Hepatocyte (in vitro differentiated cells): ENCODE measurements at regions not wholly inside any gene's neighbourhood (a gene's known extent, or its start where the extent isn't known, plus 50 kb on each side); places are given as distances from the start of the nearest gene placed in this dataset.

ENCODE experiments used
- DNase-seq: peaks from one replicate; pipeline ENCODE4 v3.0.0-alpha.2; 2016; ENCODE audit warnings: low spot score
- H2AFZ ChIP-seq: fragments of 200-600 bp; sonication (generic); 2 replicates; pipeline ENCODE4 v1.6.0; 2016; ENCODE audit warnings: antibody characterized with exemption, mild to moderate bottlenecking
- H3K27ac ChIP-seq: fragments of 200-600 bp; sonication (generic); 2 replicates; pipeline ENCODE4 v1.5.1; 2016; ENCODE audit warnings: mild to moderate bottlenecking
- H3K27me3 ChIP-seq: fragments of 200-600 bp; sonication (generic); 2 replicates; pipeline ENCODE4 v1.6.1; 2016
- H3K36me3 ChIP-seq: fragments of 200-600 bp; sonication (generic); replicated peaks from 2 replicates; pipeline ENCODE4 v1.5.1; 2016; ENCODE audit warnings: low read depth; ENCODE audit not compliant: insufficient read depth
- H3K4me1 ChIP-seq: fragments of 200-600 bp; sonication (generic); 2 replicates; pipeline ENCODE4 v1.5.1; 2016; ENCODE audit warnings: mild to moderate bottlenecking, moderate library complexity; ENCODE audit not compliant: insufficient read depth
- H3K4me2 ChIP-seq: fragments of 200-600 bp; sonication (generic); 2 replicates; pipeline ENCODE4 v1.6.0; 2016
- H3K4me3 ChIP-seq: fragments of 200-600 bp; sonication (generic); 2 replicates; pipeline ENCODE4 v1.5.1; 2016; ENCODE audit warnings: mild to moderate bottlenecking
- H3K79me2 ChIP-seq: fragments of 200-600 bp; sonication (generic); 2 replicates; pipeline ENCODE4 v1.6.0; 2017; ENCODE audit warnings: mild to moderate bottlenecking
- H3K9me2 ChIP-seq: fragments of 200-600 bp; sonication (generic); replicated peaks from 2 replicates; pipeline ENCODE4 v1.6.0; 2017; ENCODE audit warnings: mild to moderate bottlenecking; ENCODE audit not compliant: insufficient read depth
- H3K9me3 ChIP-seq: fragments of 200-600 bp; sonication (generic); 2 replicates; pipeline ENCODE4 v1.5.1; 2016; ENCODE audit warnings: low read depth, mild to moderate bottlenecking
- H4K20me1 ChIP-seq: fragments of 200-600 bp; sonication (generic); 2 replicates; pipeline ENCODE4 v1.6.0; 2016; ENCODE audit warnings: mild to moderate bottlenecking; ENCODE audit not compliant: insufficient read depth, poor library complexity, severe bottlenecking
- EZH2 ChIP-seq: fragments of 200-600 bp; sonication (generic); IDR thresholded peaks from 2 replicates; pipeline ENCODE4 v1.6.1; 2016; ENCODE audit warnings: antibody characterized with exemption, mild to moderate bottlenecking, borderline replicate concordance
- EZH2phosphoT487 ChIP-seq: fragments of 200-600 bp; sonication (generic); IDR thresholded peaks from one replicate; pipeline ENCODE4 v1.6.1; 2018; ENCODE audit warnings: antibody characterized with exemption, mild to moderate bottlenecking, low read depth, moderate library complexity; ENCODE audit not compliant: unreplicated experiment, severe bottlenecking
- WGBS: methylation state at CpG from one replicate; pipeline ENCODE4 v1.1.6; 2016; ENCODE audit warnings: low lambda C conversion rate; ENCODE audit errors: missing lambda C conversion rate; 5-methylcytosine and 5-hydroxymethylcytosine counted together
- TF ChIP-seq, protein P1 (sequence below): fragments of 200-600 bp; sonication (generic); IDR thresholded peaks from 2 replicates; pipeline ENCODE4 v1.5.1; 2016; ENCODE audit warnings: antibody characterized with exemption, mild to moderate bottlenecking; ENCODE audit not compliant: poor library complexity

DNA sequence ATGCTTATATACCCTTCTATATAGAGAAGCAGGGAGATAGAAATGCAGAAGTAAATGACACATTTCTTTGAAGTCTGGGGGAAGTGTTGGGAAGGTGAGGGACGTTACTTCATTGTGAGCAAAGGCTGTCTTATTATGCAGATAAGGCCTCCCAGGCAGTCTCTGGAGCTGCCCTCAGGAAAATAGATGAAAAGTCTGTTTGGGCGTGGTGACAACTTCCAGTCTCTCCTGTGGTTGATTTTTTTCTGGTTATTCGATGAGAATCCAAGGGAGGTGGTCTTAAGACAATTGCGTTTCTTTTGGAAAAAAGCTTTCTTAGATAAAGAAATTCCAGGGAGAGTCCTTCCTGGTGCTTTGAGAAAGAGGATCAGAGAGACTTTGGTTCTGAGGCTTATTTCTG is 84.0 kb downstream of the NEUROD6 start:
- WGBS = 71% methylated on average over 4 of the region's 4 CpGs
- no peak for TF ChIP-seq EZH2
- TF ChIP-seq, protein P1, sequence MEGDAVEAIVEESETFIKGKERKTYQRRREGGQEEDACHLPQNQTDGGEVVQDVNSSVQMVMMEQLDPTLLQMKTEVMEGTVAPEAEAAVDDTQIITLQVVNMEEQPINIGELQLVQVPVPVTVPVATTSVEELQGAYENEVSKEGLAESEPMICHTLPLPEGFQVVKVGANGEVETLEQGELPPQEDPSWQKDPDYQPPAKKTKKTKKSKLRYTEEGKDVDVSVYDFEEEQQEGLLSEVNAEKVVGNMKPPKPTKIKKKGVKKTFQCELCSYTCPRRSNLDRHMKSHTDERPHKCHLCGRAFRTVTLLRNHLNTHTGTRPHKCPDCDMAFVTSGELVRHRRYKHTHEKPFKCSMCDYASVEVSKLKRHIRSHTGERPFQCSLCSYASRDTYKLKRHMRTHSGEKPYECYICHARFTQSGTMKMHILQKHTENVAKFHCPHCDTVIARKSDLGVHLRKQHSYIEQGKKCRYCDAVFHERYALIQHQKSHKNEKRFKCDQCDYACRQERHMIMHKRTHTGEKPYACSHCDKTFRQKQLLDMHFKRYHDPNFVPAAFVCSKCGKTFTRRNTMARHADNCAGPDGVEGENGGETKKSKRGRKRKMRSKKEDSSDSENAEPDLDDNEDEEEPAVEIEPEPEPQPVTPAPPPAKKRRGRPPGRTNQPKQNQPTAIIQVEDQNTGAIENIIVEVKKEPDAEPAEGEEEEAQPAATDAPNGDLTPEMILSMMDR = no peak
- Histone ChIP-seq H3K9me2 (no peaks in the 10 kb centered on the region), H4K20me1 (no peaks in the 10 kb centered on the region), H3K4me3 (no peak overlapping the region), H3K9me3 (no peaks in the 10 kb centered on the region), H3K4me2 (no peak overlapping the region), H3K79me2 (no peaks in the 10 kb centered on the region), H3K36me3 (no peaks in the 10 kb centered on the region), H3K27me3 (no peaks in the 10 kb centered on the region), H3K4me1 (no peaks in the 10 kb centered on the region), H2AFZ (no peak overlapping the region), H3K27ac (no peak overlapping the region)
- DNase-seq = no peak

DNA sequence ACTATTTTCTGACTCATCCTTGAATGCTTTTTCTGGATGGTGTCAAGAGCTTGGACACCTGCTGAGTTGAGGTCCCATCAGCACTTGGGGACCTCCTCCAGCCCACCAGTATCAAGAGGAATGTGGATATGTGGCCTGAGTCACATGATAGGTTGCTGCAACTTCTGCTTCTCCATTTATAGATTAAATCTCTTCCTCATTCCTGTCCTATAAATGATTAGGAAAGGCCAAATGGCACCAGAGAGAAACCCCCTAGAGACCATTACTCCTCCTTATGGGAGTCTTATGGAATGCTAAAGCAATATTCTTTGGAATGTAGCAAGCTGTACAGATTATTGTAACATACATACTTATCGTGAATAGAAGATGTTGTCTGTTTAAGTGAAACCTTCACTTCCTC is 85.6 kb downstream of the NEUROD6 start:
- no peak overlapping the region for H3K27ac ChIP-seq
- H3K4me3 ChIP-seq = no peak overlapping the region
- WGBS = 75% methylated on average over 1 of the region's 1 CpG
- no peak for TF ChIP-seq EZH2
- TF ChIP-seq, protein P1 = no peak
- TF ChIP-seq EZH2phosphoT487 = no peak
- H3K4me1 ChIP-seq = no peaks in the 10 kb centered on the region
- no peaks in the 10 kb centered on the region for H3K9me3 ChIP-seq
- DNase-seq = no peak
- no peak overlapping the region for H3K4me2 ChIP-seq
- no peaks in the 10 kb centered on the region for H3K9me2 ChIP-seq
- H3K79me2 ChIP-seq = no peaks in the 10 kb centered on the region
- H4K20me1 ChIP-seq = no peaks in the 10 kb centered on the region
- H3K27me3 ChIP-seq = peaks cover 6% of the 10 kb centered on the region
- H2AFZ ChIP-seq = no peak overlapping the region
- H3K36me3 ChIP-seq = no peaks in the 10 kb centered on the region

DNA sequence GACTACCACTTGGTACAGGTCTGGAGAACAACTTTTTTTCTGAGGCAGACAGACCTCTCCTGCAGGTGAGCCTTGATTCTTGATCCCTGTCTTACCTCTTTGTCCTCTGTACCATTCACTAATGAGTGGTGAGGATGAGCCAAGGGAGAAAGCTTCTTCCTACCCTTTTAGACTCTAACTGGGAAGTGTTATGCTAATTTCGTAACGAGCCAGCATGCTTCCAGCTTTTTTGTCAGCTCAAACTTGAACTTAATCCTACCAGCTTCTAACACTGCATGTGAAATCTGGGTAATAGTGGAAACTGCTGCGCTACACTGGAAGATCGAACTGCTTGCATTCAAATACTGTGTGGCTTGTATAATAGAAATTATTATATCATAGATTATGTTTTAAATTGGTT is 87.0 kb downstream of the NEUROD6 start:
- no peaks in the 10 kb centered on the region for H3K36me3 ChIP-seq
- H4K20me1 ChIP-seq = no peaks in the 10 kb centered on the region
- no peak for DNase-seq
- H3K79me2 ChIP-seq = no peaks in the 10 kb centered on the region
- H3K4me1 ChIP-seq = no peaks in the 10 kb centered on the region
- no peak overlapping the region for H3K4me3 ChIP-seq
- peaks cover 11% of the 10 kb centered on the region for H3K27me3 ChIP-seq
- no peak overlapping the region for H3K4me2 ChIP-seq
- no peak for TF ChIP-seq EZH2phosphoT487
- no peak for TF ChIP-seq EZH2
- TF ChIP-seq, protein P1 = no peak
- H3K27ac ChIP-seq = no peak overlapping the region
- H3K9me2 ChIP-seq = no peaks in the 10 kb centered on the region
- no peak overlapping the region for H2AFZ ChIP-seq
- H3K9me3 ChIP-seq = no peaks in the 10 kb centered on the region
- 74% methylated on average over 4 of the region's 4 CpGs for WGBS

DNA sequence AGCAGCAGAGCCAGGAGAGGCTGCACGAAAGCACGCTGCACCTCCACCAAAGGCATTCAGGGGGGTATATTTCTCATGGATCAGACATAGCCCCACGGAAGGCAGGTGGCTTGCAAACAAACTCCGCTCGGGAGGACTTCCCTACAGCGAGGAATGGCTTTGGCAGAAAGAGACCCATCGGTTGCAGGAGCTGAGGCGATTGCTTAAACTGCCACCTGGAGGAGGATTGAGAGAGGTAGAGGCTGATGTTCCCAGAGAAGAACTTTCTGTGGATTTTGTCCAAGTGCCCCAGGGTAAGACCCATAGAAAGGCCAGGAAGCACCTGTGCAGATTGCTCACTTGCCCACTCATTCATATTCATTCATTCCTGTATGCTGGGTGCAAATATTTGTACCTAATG is 89.1 kb downstream of the NEUROD6 start:
- no peaks in the 10 kb centered on the region for H3K4me1 ChIP-seq
- no peak for DNase-seq
- no peaks in the 10 kb centered on the region for H3K9me3 ChIP-seq
- peaks cover 11% of the 10 kb centered on the region for H3K27me3 ChIP-seq
- H4K20me1 ChIP-seq = no peaks in the 10 kb centered on the region
- no peak overlapping the region for H3K4me3 ChIP-seq
- TF ChIP-seq EZH2phosphoT487 (no peak), EZH2 (no peak)
- TF ChIP-seq, protein P1 = no peak
- no peaks in the 10 kb centered on the region for H3K79me2 ChIP-seq
- H3K4me2 ChIP-seq = no peak overlapping the region
- no peak overlapping the region for H3K27ac ChIP-seq
- H3K9me2 ChIP-seq = no peaks in the 10 kb centered on the region
- H3K36me3 ChIP-seq = no peaks in the 10 kb centered on the region
- 67% methylated on average over 8 of the region's 8 CpGs for WGBS
- H2AFZ ChIP-seq = no peak overlapping the region
